ENCODE measurements at regions not wholly inside any gene's neighbourhood (a gene's known extent, or its start where the extent isn't known, plus 50 kb on each side); places are given as distances from the start of the nearest gene placed in this dataset.

- Histone ChIP-seq H3K4me2 (ENCODE audit: insufficient read depth, low read length) (no peak overlapping the region), H3K9me1 (replicated peaks; ENCODE audit: control insufficient read depth, extremely low read depth, insufficient read depth, low read length) (no peaks in the 10 kb centered on the region), H3K27ac (ENCODE audit: insufficient read depth, low read depth, low read length) (no peak overlapping the region), H3K9ac (replicated peaks; ENCODE audit: extremely low read depth, insufficient read depth, low read length) (no peak overlapping the region), H3K4me1 (ENCODE audit: control insufficient read depth, extremely low read depth, insufficient read depth, low read length) (peaks cover 5% of the 10 kb centered on the region), H4K20me1 (replicated peaks; ENCODE audit: control insufficient read depth, extremely low read depth, insufficient read depth, low read length) (no peaks in the 10 kb centered on the region), H2AFZ (ENCODE audit: low read depth, low read length) (no peak overlapping the region), H3K9me3 (replicated peaks; ENCODE audit: control insufficient read depth, insufficient read depth, low read length) (no peaks in the 10 kb centered on the region), H3K27me3 (ENCODE audit: control insufficient read depth in 2 of 2, insufficient read depth in 2 of 2, low read length in 2 of 2) (peaks cover 3 to 11% of the 10 kb centered on the region in 2 experiments), H3K79me2 (ENCODE audit: control insufficient read depth, insufficient read depth, low read length) (no peaks in the 10 kb centered on the region), H3K36me3 (ENCODE audit: control insufficient read depth in 2 of 2, extremely low read depth in 1 of 2, insufficient read depth in 2 of 2, low read length in 2 of 2) (no peaks in the 10 kb centered on the region), H3K4me3 (replicated peaks in 1 of 3; ENCODE audit: insufficient read depth in 1 of 3, low read depth in 1 of 3, low read length in 3 of 3) (no peak overlapping the region)
- ChIA-PET CTCF (interaction anchor here (1.5 to 2.9 kb wide), 2 partner anchors 9 to 20 kb away, joined by 6 to 9 read pairs; no protein-coding TSS in a partner anchor), POLR2A (no interaction called here)
- intact Hi-C loops (cut with micrococcal nuclease) (no loop called here), dilution Hi-C loops (cut with MboI; ENCODE audit: extremely low pct_ligation_motif_present, low sequenced_read_pairs) (no loop called here)
- no peak for TF ChIP-seq FOS (IDR thresholded peaks at IDR 0.05; ENCODE audit: borderline replicate concordance, insufficient read depth, low read length)
- TF ChIP-seq EZH2 (IDR thresholded peaks at IDR 0.05; ENCODE audit: borderline replicate concordance, low read depth, low read length, severe bottlenecking): no peak
- TF ChIP-seq MYC (IDR thresholded peaks at IDR 0.05; ENCODE audit: low read depth, low read length): no peak
- TF ChIP-seq JUN (IDR thresholded peaks at IDR 0.05; ENCODE audit: borderline replicate concordance, insufficient read depth, insufficient read length, low read depth): no peak
- TF ChIP-seq POLR2A (IDR thresholded peaks at IDR 0.05; ENCODE audit: low read depth, low read length): no peak
- no peak for FAIRE-seq
- BruUV-seq (replicated peaks): no TSS peak
- DNase-seq (ENCODE audit: low read depth, low spot score): no peak
Observed at GRCh38 chr14:58807191-58807590, 169.4 kb downstream of the DACT1 start.

GRCh38 chr14:58808828-58809227, 171.1 kb downstream of the DACT1 start:
- H3K36me3 ChIP-seq (ENCODE audit: control insufficient read depth in 2 of 2, extremely low read depth in 1 of 2, insufficient read depth in 2 of 2, low read length in 2 of 2): no peaks in the 10 kb centered on the region
- CTCF ChIA-PET: interaction anchor here (1.2 to 2.9 kb wide), 2 partner anchors 10 to 28 kb away, joined by 3 to 9 read pairs; no protein-coding TSS in a partner anchor
- no peak overlapping the region for H2AFZ ChIP-seq (ENCODE audit: low read depth, low read length)
- H3K4me1 ChIP-seq (ENCODE audit: control insufficient read depth, extremely low read depth, insufficient read depth, low read length): peaks cover 5% of the 10 kb centered on the region
- BruUV-seq (replicated peaks): no TSS peak
- no peak overlapping the region for H3K4me3 ChIP-seq (replicated peaks in 1 of 3; ENCODE audit: insufficient read depth in 1 of 3, low read depth in 1 of 3, low read length in 3 of 3)
- no peaks in the 10 kb centered on the region for H4K20me1 ChIP-seq (replicated peaks; ENCODE audit: control insufficient read depth, extremely low read depth, insufficient read depth, low read length)
- intact Hi-C loops (cut with micrococcal nuclease): no loop called here
- TF ChIP-seq FOS (IDR thresholded peaks at IDR 0.05; ENCODE audit: borderline replicate concordance, insufficient read depth, low read length): no peak
- TF ChIP-seq MAX (IDR thresholded peaks at IDR 0.05; ENCODE audit: insufficient read depth, insufficient read length): no peak
- no peak for TF ChIP-seq GATA2 (IDR thresholded peaks at IDR 0.05; ENCODE audit: insufficient read depth, insufficient read length, low read depth, low read length)
- no peak for TF ChIP-seq MYC (IDR thresholded peaks at IDR 0.05; ENCODE audit: low read depth, low read length)
- no peak for TF ChIP-seq JUN (IDR thresholded peaks at IDR 0.05; ENCODE audit: borderline replicate concordance, insufficient read depth, insufficient read length, low read depth)
- no peak for TF ChIP-seq POLR2AphosphoS5 (IDR thresholded peaks at IDR 0.05; ENCODE audit: insufficient read depth, low read depth, low read length)
- TF ChIP-seq EZH2 (IDR thresholded peaks at IDR 0.05; ENCODE audit: borderline replicate concordance, low read depth, low read length, severe bottlenecking): no peak
- TF ChIP-seq CTCF (IDR thresholded peaks at IDR 0.05; ENCODE audit: extremely low read depth in 1 of 2, insufficient read depth in 1 of 2, low read depth in 1 of 2, low read length in 2 of 2): no peak
- H3K4me2 ChIP-seq (ENCODE audit: insufficient read depth, low read length): no peak overlapping the region
- H3K9ac ChIP-seq (replicated peaks; ENCODE audit: extremely low read depth, insufficient read depth, low read length): no peak overlapping the region
- H3K27me3 ChIP-seq (ENCODE audit: control insufficient read depth in 2 of 2, insufficient read depth in 2 of 2, low read length in 2 of 2): peaks cover 3 to 8% of the 10 kb centered on the region in 2 experiments
- no peak overlapping the region for H3K27ac ChIP-seq (ENCODE audit: insufficient read depth, low read depth, low read length)
- DNase-seq (ENCODE audit: low read depth, low spot score) (peak; percentile 61), FAIRE-seq (peak; percentile 82)
- POLR2A ChIA-PET: no interaction called here
- no peaks in the 10 kb centered on the region for H3K9me1 ChIP-seq (replicated peaks; ENCODE audit: control insufficient read depth, extremely low read depth, insufficient read depth, low read length)
- H3K79me2 ChIP-seq (ENCODE audit: control insufficient read depth, insufficient read depth, low read length): no peaks in the 10 kb centered on the region
- dilution Hi-C loops (cut with MboI; ENCODE audit: extremely low pct_ligation_motif_present, low sequenced_read_pairs): no loop called here
- H3K9me3 ChIP-seq (replicated peaks; ENCODE audit: control insufficient read depth, insufficient read depth, low read length): no peaks in the 10 kb centered on the region
